Ramos (cell line): ENCODE measurements at regions not wholly inside any gene's neighbourhood (a gene's known extent, or its start where the extent isn't known, plus 50 kb on each side); places are given as distances from the start of the nearest gene placed in this dataset.
"Not testable (repeated sequence)": the region's sequence is repeated elsewhere in the genome, so short reads cannot be mapped to it uniquely, and the experiment has no call there.

Source experiments
- in situ Hi-C: fragments of 300-500 bp; cut with MboI; formaldehyde crosslinking; loops from one replicate; pipeline ENCODE4 v1.14.3; 2022; ENCODE audit warnings: low sequenced_read_pairs; ENCODE audit not compliant: unreplicated experiment

- in situ Hi-C loops = no loop called here
Measured at GRCh38 chr16:76705892-76706291, 428.7 kb downstream of the CNTNAP4 start.

GRCh38 chr16:76713191-76713590 is 436.0 kb downstream of the CNTNAP4 start:
- in situ Hi-C loops = no loop called here

- in situ Hi-C loops = not testable (repeated sequence)
Measured at GRCh38 chr16:76716251-76716650, 439.1 kb downstream of the CNTNAP4 start.

- in situ Hi-C loops = no loop called here
Measured at GRCh38 chr16:76724181-76724580, 447.0 kb downstream of the CNTNAP4 start.

- in situ Hi-C loops = no loop called here
Measured at GRCh38 chr16:76729525-76729924, 452.3 kb downstream of the CNTNAP4 start.

GRCh38 chr16:76732894-76733293 is 455.7 kb downstream of the CNTNAP4 start:
- in situ Hi-C loops = no loop called here

GRCh38 chr16:76741623-76742022 is 449.4 kb upstream of the MON1B start:
- in situ Hi-C loops = no loop called here

GRCh38 chr16:76748461-76749348 is 442.3 kb upstream of the MON1B start:
- in situ Hi-C loops = no loop called here

GRCh38 chr16:76749780-76750375 is 441.1 kb upstream of the MON1B start:
- in situ Hi-C loops = no loop called here

GRCh38 chr16:76755496-76755895 is 435.5 kb upstream of the MON1B start:
- in situ Hi-C loops = no loop called here

GRCh38 chr16:76756423-76756822 is 434.6 kb upstream of the MON1B start:
- in situ Hi-C loops = no loop called here

GRCh38 chr16:76756951-76757350 is 434.0 kb upstream of the MON1B start:
- in situ Hi-C loops = no loop called here

GRCh38 chr16:76766538-76766937 is 424.5 kb upstream of the MON1B start:
- in situ Hi-C loops = no loop called here

- in situ Hi-C loops = no loop called here
Measured at GRCh38 chr16:76768316-76768715, 422.7 kb upstream of the MON1B start.

GRCh38 chr16:76768948-76769347 is 422.0 kb upstream of the MON1B start:
- in situ Hi-C loops = no loop called here

- in situ Hi-C loops = no loop called here
Measured at GRCh38 chr16:76771216-76771615, 419.8 kb upstream of the MON1B start.

- in situ Hi-C loops = no loop called here
Measured at GRCh38 chr16:76777721-76778465, 413.1 kb upstream of the MON1B start.

GRCh38 chr16:76780556-76780955 is 410.4 kb upstream of the MON1B start:
- in situ Hi-C loops = no loop called here

- in situ Hi-C loops = no loop called here
Measured at GRCh38 chr16:76784530-76784929, 406.5 kb upstream of the MON1B start.

GRCh38 chr16:76787394-76787793 is 403.6 kb upstream of the MON1B start:
- in situ Hi-C loops = no loop called here

GRCh38 chr16:76791151-76791550 is 399.8 kb upstream of the MON1B start:
- in situ Hi-C loops = no loop called here
